Tongue (tissue), 1 donor: ENCODE measurements at regions not wholly inside any gene's neighbourhood (a gene's known extent, or its start where the extent isn't known, plus 50 kb on each side); places are given as distances from the start of the nearest gene placed in this dataset.
A peak's percentile ranks its signal among the peaks of the same experiment; 100 is the strongest.

ENCODE experiments used
- DNase-seq: peaks from one replicate; pipeline ENCODE4 v3.0.0-alpha.2; 2015

- no peak for DNase-seq
These were observed 213.2 kb downstream of the ERMARD start for GRCh38 chr6:169964486-169965180.

- DNase-seq, result no peak
These were observed 212.3 kb downstream of the ERMARD start for GRCh38 chr6:169963581-169964297.

GRCh38 chr6:169962604-169963469 is 211.4 kb downstream of the ERMARD start:
- no peak for DNase-seq

GRCh38 chr6:169961772-169962561 is 210.5 kb downstream of the ERMARD start:
- DNase-seq, result peak; percentile 69

GRCh38 chr6:169960886-169961611 is 209.6 kb downstream of the ERMARD start:
- peak; percentile 22 for DNase-seq

GRCh38 chr6:169960521-169960885 is 209.1 kb downstream of the ERMARD start:
- DNase-seq, result no peak

GRCh38 chr6:169960003-169960344 is 208.6 kb downstream of the ERMARD start:
- DNase-seq, result no peak

- peak; percentile 69 for DNase-seq
These were observed 207.9 kb downstream of the ERMARD start for GRCh38 chr6:169959136-169960002.

GRCh38 chr6:169958510-169958909 is 207.1 kb downstream of the ERMARD start:
- no peak for DNase-seq

GRCh38 chr6:169957351-169957963 is 206.0 kb downstream of the ERMARD start:
- DNase-seq, result no peak

GRCh38 chr6:169956580-169956979 is 205.2 kb downstream of the ERMARD start:
- no peak for DNase-seq

- no peak for DNase-seq
These were observed 204.5 kb downstream of the ERMARD start for GRCh38 chr6:169955731-169956437.

GRCh38 chr6:169954977-169955376 is 203.6 kb downstream of the ERMARD start:
- DNase-seq, result no peak

- no peak for DNase-seq
These were observed 202.3 kb downstream of the ERMARD start for GRCh38 chr6:169953686-169954085.

GRCh38 chr6:169950558-169950957 is 199.1 kb downstream of the ERMARD start:
- DNase-seq, result peak; percentile 35

- no peak for DNase-seq
These were observed 198.2 kb downstream of the ERMARD start for GRCh38 chr6:169949511-169950097.

GRCh38 chr6:169946971-169947370 is 195.5 kb downstream of the ERMARD start:
- DNase-seq, result no peak

GRCh38 chr6:169945117-169945516 is 193.7 kb downstream of the ERMARD start:
- DNase-seq, result no peak

- no peak for DNase-seq
These were observed 193.0 kb downstream of the ERMARD start for GRCh38 chr6:169944415-169944814.
